ENCODE measurements at regions not wholly inside any gene's neighbourhood (a gene's known extent, or its start where the extent isn't known, plus 50 kb on each side); places are given as distances from the start of the nearest gene placed in this dataset.

DNA sequence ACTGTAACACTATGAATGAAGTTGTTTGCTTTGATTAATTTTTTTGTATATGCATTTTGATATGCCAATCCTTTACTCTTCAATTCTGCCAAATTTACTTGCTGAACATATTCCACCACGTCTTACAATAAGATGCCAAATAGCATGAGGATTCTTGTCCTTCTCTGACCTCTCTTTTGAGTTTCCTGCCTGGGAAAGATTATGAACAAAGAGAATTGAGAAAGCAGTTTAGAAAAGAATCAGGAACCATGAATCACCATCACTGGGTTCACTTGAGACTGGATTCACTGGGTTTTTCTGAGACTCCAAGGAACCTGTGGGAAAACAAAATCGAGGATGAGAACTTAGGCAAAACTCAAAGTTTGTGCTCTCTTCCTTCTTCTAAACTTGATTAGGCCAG is 256.5 kb downstream of the CETN3 start:
- no peaks in the 10 kb centered on the region for H3K36me3 ChIP-seq (ENCODE audit: insufficient read depth, low read depth, low read length)
- no peaks in the 10 kb centered on the region for H3K4me1 ChIP-seq (ENCODE audit: insufficient read depth, low read length)
- no peaks in the 10 kb centered on the region; the same call in 1 of the 2 replicates for H3K9me3 ChIP-seq (ENCODE audit: insufficient read depth, low read depth, low read length)
- no peak overlapping the region for H3K27ac ChIP-seq (ENCODE audit: low read length)
- no peak overlapping the region for H3K4me3 ChIP-seq (ENCODE audit: low read length)
- no peak overlapping the region for H3K9ac ChIP-seq (ENCODE audit: low read depth, low read length)
- no peaks in the 10 kb centered on the region for H3K27me3 ChIP-seq (ENCODE audit: insufficient read depth, low read length)

- no peaks in the 10 kb centered on the region for H3K27me3 ChIP-seq (ENCODE audit: insufficient read depth, low read length)
- H3K36me3 ChIP-seq (ENCODE audit: insufficient read depth, low read depth, low read length): no peaks in the 10 kb centered on the region
- H3K4me3 ChIP-seq (ENCODE audit: low read length): no peak overlapping the region
- H3K27ac ChIP-seq (ENCODE audit: low read length): no peak overlapping the region
- H3K4me1 ChIP-seq (ENCODE audit: insufficient read depth, low read length): peaks cover 5% of the 10 kb centered on the region; the same call in 1 of the 2 replicates
- H3K9me3 ChIP-seq (ENCODE audit: insufficient read depth, low read depth, low read length): peaks cover 9% of the 10 kb centered on the region
- H3K9ac ChIP-seq (ENCODE audit: low read depth, low read length): no peak overlapping the region
Observed at GRCh38 chr5:90144625-90145327, 264.8 kb downstream of the CETN3 start.

DNA sequence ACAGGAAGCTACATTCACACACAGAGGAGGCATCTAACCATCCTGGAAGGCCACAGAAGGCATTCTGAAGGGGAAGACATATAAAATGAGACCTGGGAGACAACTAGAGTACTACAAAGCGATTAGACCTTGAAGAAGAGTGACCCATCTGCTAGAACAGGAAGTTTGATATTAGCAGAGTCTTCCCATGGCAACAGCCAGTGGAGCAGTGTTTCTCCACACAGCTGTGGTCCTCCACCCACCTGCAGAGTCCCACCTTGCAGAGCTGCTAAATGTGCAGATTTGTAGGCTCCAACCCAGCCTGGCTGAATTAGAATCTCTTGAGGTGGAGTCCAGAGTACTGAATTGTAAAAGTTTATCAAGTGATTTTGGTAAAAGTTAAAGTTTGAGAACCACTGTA is 267.0 kb downstream of the CETN3 start:
- peaks cover 9% of the 10 kb centered on the region for H3K9me3 ChIP-seq (ENCODE audit: insufficient read depth, low read depth, low read length)
- H3K27ac ChIP-seq (ENCODE audit: low read length): no peak overlapping the region
- no peaks in the 10 kb centered on the region for H3K36me3 ChIP-seq (ENCODE audit: insufficient read depth, low read depth, low read length)

DNA sequence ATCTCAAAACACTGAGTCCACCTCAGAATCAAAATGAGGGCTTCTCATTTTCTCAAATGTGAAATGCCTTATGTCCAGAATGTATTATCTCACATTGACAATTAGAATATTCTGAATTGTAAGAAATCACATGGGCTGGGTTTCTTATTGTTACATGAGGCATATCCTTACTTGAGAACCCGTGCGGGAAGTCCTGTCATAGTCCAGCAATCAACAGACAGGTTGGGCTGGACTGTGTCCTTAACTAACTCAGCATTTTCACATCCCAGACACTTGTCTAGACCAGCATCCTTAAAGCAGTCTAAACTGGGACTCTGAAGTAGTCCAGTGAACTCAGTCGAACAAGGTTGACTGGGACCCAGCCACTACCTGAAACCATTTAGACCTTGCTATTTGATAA is 267.6 kb downstream of the CETN3 start:
- H3K4me3 ChIP-seq (ENCODE audit: low read length): no peak overlapping the region
- no peaks in the 10 kb centered on the region for H3K27me3 ChIP-seq (ENCODE audit: insufficient read depth, low read length)
- no peaks in the 10 kb centered on the region for H3K36me3 ChIP-seq (ENCODE audit: insufficient read depth, low read depth, low read length)
- H3K9me3 ChIP-seq (ENCODE audit: insufficient read depth, low read depth, low read length): peaks cover 8% of the 10 kb centered on the region; the same call in 1 of the 2 replicates
- H3K9ac ChIP-seq (ENCODE audit: low read depth, low read length): no peak overlapping the region
- H3K4me1 ChIP-seq (ENCODE audit: insufficient read depth, low read length): peaks cover 5% of the 10 kb centered on the region; the same call in 1 of the 2 replicates
- no peak overlapping the region for H3K27ac ChIP-seq (ENCODE audit: low read length)

More for the DNA sequence above, 267.0 kb downstream of the CETN3 start:
- Histone ChIP-seq H3K27me3 (ENCODE audit: insufficient read depth, low read length) (no peaks in the 10 kb centered on the region), H3K9ac (ENCODE audit: low read depth, low read length) (no peak overlapping the region), H3K4me3 (ENCODE audit: low read length) (no peak overlapping the region), H3K4me1 (ENCODE audit: insufficient read depth, low read length) (peaks cover 5% of the 10 kb centered on the region; the same call in 1 of the 2 replicates)

DNA sequence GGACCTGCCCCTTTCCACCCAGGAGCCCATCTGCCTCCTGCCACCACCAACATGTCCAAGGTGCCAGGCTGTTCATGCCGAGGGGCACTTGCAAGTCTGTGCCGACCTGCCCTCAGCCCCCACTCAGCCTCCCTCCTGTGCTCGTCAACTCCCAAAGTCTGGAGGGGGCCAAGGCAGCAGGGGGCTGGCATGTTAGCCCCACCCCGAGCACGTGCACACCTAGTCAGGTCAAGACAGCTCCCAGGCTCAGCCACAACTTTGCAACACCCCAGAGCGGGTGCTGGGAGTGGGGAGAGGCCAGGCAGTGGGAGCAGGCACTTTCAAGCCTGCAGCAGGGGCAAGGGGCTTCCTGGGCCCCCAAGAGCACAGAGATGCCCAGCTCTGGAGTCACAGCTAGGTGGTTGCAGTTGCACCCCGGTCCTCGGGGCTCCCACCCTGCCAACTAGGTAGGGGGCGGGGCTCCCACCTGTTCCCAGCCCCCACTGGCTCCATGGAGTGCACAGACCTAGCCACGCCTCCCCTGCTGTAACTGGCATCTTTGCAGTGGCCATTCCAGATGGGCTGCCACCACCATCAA is 272.5 kb downstream of the CETN3 start:
- Histone ChIP-seq H3K4me3 (ENCODE audit: low read length) (no peak overlapping the region), H3K36me3 (ENCODE audit: insufficient read depth, low read depth, low read length) (no peaks in the 10 kb centered on the region), H3K9me3 (ENCODE audit: insufficient read depth, low read depth, low read length) (no peaks in the 10 kb centered on the region), H3K9ac (ENCODE audit: low read depth, low read length) (no peak overlapping the region), H3K4me1 (ENCODE audit: insufficient read depth, low read length) (no peaks in the 10 kb centered on the region), H3K27me3 (ENCODE audit: insufficient read depth, low read length) (no peaks in the 10 kb centered on the region), H3K27ac (ENCODE audit: low read length) (no peak overlapping the region)

GRCh38 chr5:90135779-90136378 is 273.7 kb downstream of the CETN3 start:
- Histone ChIP-seq H3K27ac (ENCODE audit: low read length) (no peak overlapping the region), H3K9ac (ENCODE audit: low read depth, low read length) (no peak overlapping the region), H3K9me3 (ENCODE audit: insufficient read depth, low read depth, low read length) (no peaks in the 10 kb centered on the region), H3K4me1 (ENCODE audit: insufficient read depth, low read length) (no peaks in the 10 kb centered on the region), H3K27me3 (ENCODE audit: insufficient read depth, low read length) (no peaks in the 10 kb centered on the region), H3K36me3 (ENCODE audit: insufficient read depth, low read depth, low read length) (no peaks in the 10 kb centered on the region), H3K4me3 (ENCODE audit: low read length) (no peak overlapping the region)

GRCh38 chr5:90134892-90135291 is 274.7 kb downstream of the CETN3 start:
- H3K27ac ChIP-seq (ENCODE audit: low read length): no peak overlapping the region
- no peaks in the 10 kb centered on the region for H3K4me1 ChIP-seq (ENCODE audit: insufficient read depth, low read length)
- H3K9me3 ChIP-seq (ENCODE audit: insufficient read depth, low read depth, low read length): no peaks in the 10 kb centered on the region
- no peak overlapping the region for H3K4me3 ChIP-seq (ENCODE audit: low read length)
- H3K36me3 ChIP-seq (ENCODE audit: insufficient read depth, low read depth, low read length): no peaks in the 10 kb centered on the region
- H3K9ac ChIP-seq (ENCODE audit: low read depth, low read length): no peak overlapping the region
- no peaks in the 10 kb centered on the region for H3K27me3 ChIP-seq (ENCODE audit: insufficient read depth, low read length)

DNA sequence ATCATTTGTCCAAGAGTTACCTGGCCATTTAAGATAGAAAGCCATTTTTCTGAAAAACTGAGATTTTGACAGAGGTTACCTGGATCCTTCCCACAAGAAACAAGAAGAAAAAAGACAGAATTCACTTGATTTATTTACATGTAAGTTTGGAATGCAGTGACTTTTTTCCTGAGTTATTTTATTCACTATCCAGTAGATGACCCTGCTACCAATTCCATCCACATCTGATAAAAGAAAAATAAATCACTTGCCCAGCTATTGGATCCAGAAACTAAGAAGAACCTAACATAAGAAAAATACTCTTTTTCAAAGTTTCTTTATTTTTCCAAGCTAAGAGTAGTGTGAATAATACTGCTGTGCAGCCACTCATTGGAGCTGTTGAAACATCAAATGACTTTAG is 275.2 kb downstream of the CETN3 start:
- no peak overlapping the region for H3K9ac ChIP-seq (ENCODE audit: low read depth, low read length)
- H3K4me1 ChIP-seq (ENCODE audit: insufficient read depth, low read length): no peaks in the 10 kb centered on the region
- H3K27ac ChIP-seq (ENCODE audit: low read length): no peak overlapping the region
- no peaks in the 10 kb centered on the region for H3K36me3 ChIP-seq (ENCODE audit: insufficient read depth, low read depth, low read length)
- H3K9me3 ChIP-seq (ENCODE audit: insufficient read depth, low read depth, low read length): no peaks in the 10 kb centered on the region
- H3K27me3 ChIP-seq (ENCODE audit: insufficient read depth, low read length): no peaks in the 10 kb centered on the region
- no peak overlapping the region for H3K4me3 ChIP-seq (ENCODE audit: low read length)

GRCh38 chr5:90133941-90134340 is 275.6 kb downstream of the CETN3 start:
- H3K4me3 ChIP-seq (ENCODE audit: low read length): no peak overlapping the region
- no peak overlapping the region for H3K27ac ChIP-seq (ENCODE audit: low read length)
- no peaks in the 10 kb centered on the region for H3K4me1 ChIP-seq (ENCODE audit: insufficient read depth, low read length)
- no peaks in the 10 kb centered on the region for H3K36me3 ChIP-seq (ENCODE audit: insufficient read depth, low read depth, low read length)
- H3K9ac ChIP-seq (ENCODE audit: low read depth, low read length): no peak overlapping the region
- H3K27me3 ChIP-seq (ENCODE audit: insufficient read depth, low read length): no peaks in the 10 kb centered on the region
- H3K9me3 ChIP-seq (ENCODE audit: insufficient read depth, low read depth, low read length): no peaks in the 10 kb centered on the region

GRCh38 chr5:90131383-90132133 is 278.0 kb downstream of the CETN3 start:
- H3K27me3 ChIP-seq (ENCODE audit: insufficient read depth, low read length): no peaks in the 10 kb centered on the region
- no peak overlapping the region for H3K27ac ChIP-seq (ENCODE audit: low read length)
- no peaks in the 10 kb centered on the region for H3K4me1 ChIP-seq (ENCODE audit: insufficient read depth, low read length)
- H3K4me3 ChIP-seq (ENCODE audit: low read length): no peak overlapping the region
- no peaks in the 10 kb centered on the region for H3K36me3 ChIP-seq (ENCODE audit: insufficient read depth, low read depth, low read length)
- no peak overlapping the region for H3K9ac ChIP-seq (ENCODE audit: low read depth, low read length)
- H3K9me3 ChIP-seq (ENCODE audit: insufficient read depth, low read depth, low read length): no peaks in the 10 kb centered on the region

DNA sequence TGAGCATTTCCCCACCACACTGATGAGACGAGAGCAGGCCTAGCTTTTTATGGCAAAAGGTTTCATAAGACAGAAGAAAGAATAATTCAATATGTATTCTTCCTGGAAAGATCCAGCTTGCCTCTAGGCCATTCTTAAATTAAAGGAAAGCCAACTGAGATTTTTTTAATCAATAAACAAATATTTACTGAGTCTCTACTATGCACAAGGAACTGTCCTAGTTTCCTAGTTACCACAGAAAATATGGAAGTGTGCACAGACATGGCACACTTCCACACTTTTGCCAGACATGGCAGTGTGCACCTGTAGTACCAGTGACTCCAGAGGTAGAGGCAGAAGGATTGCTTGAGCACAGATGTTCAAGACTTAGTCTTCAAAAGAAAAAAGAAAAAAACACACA is 281.0 kb downstream of the CETN3 start:
- H3K4me1 ChIP-seq (ENCODE audit: insufficient read depth, low read length): no peaks in the 10 kb centered on the region
- no peak overlapping the region for H3K4me3 ChIP-seq (ENCODE audit: low read length)
- no peaks in the 10 kb centered on the region for H3K9me3 ChIP-seq (ENCODE audit: insufficient read depth, low read depth, low read length)
- no peaks in the 10 kb centered on the region for H3K36me3 ChIP-seq (ENCODE audit: insufficient read depth, low read depth, low read length)
- H3K27ac ChIP-seq (ENCODE audit: low read length): no peak overlapping the region
- no peaks in the 10 kb centered on the region for H3K27me3 ChIP-seq (ENCODE audit: insufficient read depth, low read length)
- no peak overlapping the region for H3K9ac ChIP-seq (ENCODE audit: low read depth, low read length)

All from iPS-20b (cell line).